Medulla oblongata (tissue), 1 donor: ENCODE measurements at regions not wholly inside any gene's neighbourhood (a gene's known extent, or its start where the extent isn't known, plus 50 kb on each side); places are given as distances from the start of the nearest gene placed in this dataset.
"Not testable (repeated sequence)": the region's sequence is repeated elsewhere in the genome, so short reads cannot be mapped to it uniquely, and the experiment has no call there.

Experiments used
- DNase-seq: peaks from one replicate; pipeline ENCODE4 v3.0.0-alpha.2; 2015; ENCODE audit errors: extremely low spot score

DNA sequence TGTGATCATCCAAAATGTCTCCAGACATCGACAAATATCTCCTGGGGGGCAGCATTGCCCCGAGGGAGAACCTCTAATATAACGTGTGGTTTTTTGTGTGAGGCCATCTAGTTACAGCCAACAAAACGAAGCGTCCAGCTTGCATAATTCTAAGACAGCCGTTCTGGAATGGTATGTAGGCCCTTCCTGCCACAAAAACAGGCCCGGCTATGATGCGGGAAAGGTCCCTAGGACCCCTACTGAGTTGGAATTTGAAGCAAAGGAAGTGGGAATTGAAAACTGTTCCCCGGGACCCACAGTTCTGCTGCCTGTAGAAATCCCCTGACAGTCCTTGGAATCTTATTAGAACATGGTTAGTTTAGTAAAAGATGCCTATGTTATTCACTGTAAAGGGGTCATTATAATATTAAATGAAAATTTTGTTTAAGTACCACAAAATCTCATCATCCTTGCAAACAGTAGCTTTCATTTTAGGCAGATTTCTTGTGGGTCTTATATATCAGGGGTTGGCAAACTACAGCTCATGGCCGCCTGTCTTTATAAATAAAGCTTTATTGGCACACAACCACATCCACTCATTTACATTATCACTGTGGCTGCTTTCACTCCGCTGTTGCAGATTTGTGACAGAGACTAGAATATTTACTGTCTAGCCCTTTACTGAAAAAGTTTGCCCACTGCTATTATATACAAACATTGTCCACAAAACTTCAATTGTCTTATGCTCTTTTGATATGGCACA lies 70.7 kb downstream of the MSX2 start:
- no peak for DNase-seq

DNA sequence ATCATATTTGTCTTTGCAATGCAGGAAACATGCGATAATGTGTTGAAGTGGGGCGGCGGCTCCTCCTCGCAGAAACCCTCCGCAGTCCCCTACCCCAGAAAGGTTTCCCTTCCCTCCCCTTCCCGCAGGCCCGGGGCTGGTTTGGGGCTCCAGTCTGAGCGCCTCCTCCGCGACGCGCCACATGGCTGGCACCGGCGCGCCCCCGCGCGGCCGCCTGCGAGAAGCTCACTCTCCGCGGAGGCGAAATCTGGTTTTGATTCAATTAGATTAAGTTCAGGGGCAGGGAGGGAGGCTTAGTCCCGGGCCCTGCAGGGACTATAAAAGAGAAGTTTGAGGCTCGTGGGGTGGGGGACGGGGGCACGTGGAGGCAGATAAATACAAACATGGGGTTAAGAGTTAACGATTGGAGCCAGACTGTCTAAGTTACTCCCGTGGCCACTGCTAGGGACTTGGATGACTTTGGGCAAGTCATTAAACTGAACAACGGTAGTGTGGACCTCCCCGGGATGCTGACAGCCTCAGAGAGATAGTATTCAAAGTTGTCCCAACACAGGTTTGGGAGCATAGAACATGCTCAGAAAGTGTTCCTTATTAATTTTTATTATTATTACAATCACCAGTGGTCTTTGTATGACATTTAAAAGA lies 69.4 kb downstream of the MSX2 start:
- peak; percentile 72 for DNase-seq

- no peak for DNase-seq
These were observed 68.7 kb downstream of the MSX2 start for GRCh38 chr5:174793076-174793475.

GRCh38 chr5:174792265-174792664 lies 67.9 kb downstream of the MSX2 start:
- not testable (repeated sequence) for DNase-seq

DNA sequence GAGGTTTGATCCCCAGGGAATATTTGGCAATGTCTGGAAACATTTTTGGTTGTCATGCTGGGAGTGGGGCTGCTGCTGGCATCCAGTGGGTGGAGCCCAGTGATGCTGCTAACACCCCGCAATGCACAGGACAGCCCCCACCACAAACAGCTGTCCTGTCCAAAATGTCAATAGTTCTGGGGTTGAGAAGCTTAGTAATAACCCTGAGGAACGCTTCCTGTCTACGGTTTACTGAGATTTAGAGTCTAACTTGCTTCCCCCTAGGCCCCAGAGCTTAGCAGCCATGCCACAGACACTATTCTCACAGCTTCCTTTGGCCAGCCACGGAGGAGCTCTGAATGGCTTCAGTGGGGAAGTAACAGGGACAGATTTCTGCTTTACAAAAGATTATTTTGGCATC lies 66.5 kb downstream of the MSX2 start:
- DNase-seq, result peak; percentile 15

- no peak for DNase-seq
These were observed 65.2 kb downstream of the MSX2 start for GRCh38 chr5:174789596-174789995.

- DNase-seq, result no peak
These were observed 60.8 kb downstream of the MSX2 start for GRCh38 chr5:174785120-174785680.
